OCI-LY3 (cell line): ENCODE measurements at regions not wholly inside any gene's neighbourhood (a gene's known extent, or its start where the extent isn't known, plus 50 kb on each side); places are given as distances from the start of the nearest gene placed in this dataset.

ENCODE experiments used
- H2AFZ ChIP-seq: fragments of 200-600, 300-600 bp; shearing (Covaris generic); 2 replicates; pipeline ENCODE4 v1.6.0; 2014; ENCODE audit warnings: antibody characterized with exemption, low read depth, low read length
- H3K27ac ChIP-seq: fragments of 200-600, 300-600 bp; sonication (generic); 2 replicates; pipeline ENCODE4 v1.5.1; 2014; ENCODE audit warnings: mild to moderate bottlenecking, low read length, moderate library complexity, mixed read lengths
- H3K27me3 ChIP-seq: fragments of 200-600, 300-600 bp; sonication (generic); 2 replicates; pipeline ENCODE4 v1.6.1; 2014; ENCODE audit warnings: low read depth, low read length, mixed read lengths
- H3K36me3 ChIP-seq: fragments of 200-600, 300-600 bp; sonication (generic); replicated peaks from 2 replicates; pipeline ENCODE3; 2014; ENCODE audit warnings: low read depth, low read length, mixed read lengths
- H3K4me1 ChIP-seq: fragments of 300-600, 200-600 bp; sonication (generic); 2 replicates; pipeline ENCODE4 v1.6.1; 2014; ENCODE audit warnings: low read length, mixed read lengths
- H3K4me2 ChIP-seq: fragments of 200-600, 300-600 bp; sonication (generic); 2 replicates; pipeline ENCODE4 v1.6.1; 2014; ENCODE audit warnings: low read length, mixed read lengths
- H3K4me3 ChIP-seq: fragments of 300-600, 200-600 bp; sonication (generic); 2 replicates; pipeline ENCODE4 v1.5.1; 2014; ENCODE audit warnings: antibody characterized with exemption, mild to moderate bottlenecking, low read length, moderate library complexity
- H3K79me2 ChIP-seq: fragments of 300-600, 200-600 bp; shearing (Covaris generic); 2 replicates; pipeline ENCODE4 v1.6.1; 2014; ENCODE audit warnings: mild to moderate bottlenecking, low read length, mixed read lengths
- H3K9ac ChIP-seq: fragments of 300-600, 200-600 bp; shearing (Covaris generic); 2 replicates; pipeline ENCODE4 v1.6.0; 2014; ENCODE audit warnings: mild to moderate bottlenecking, low read length, moderate library complexity
- H3K9me3 ChIP-seq: fragments of 200-600, 300-600 bp; shearing (Covaris generic); 2 replicates; pipeline ENCODE4 v1.6.1; 2014; ENCODE audit warnings: low read length, mixed read lengths; ENCODE audit not compliant: insufficient read depth
- H4K20me1 ChIP-seq: fragments of 200-600, 300-600 bp; sonication (generic); 2 replicates; pipeline ENCODE4 v1.6.1; 2016; ENCODE audit warnings: low read length, mixed read lengths; ENCODE audit not compliant: insufficient read depth
- EZH2phosphoT487 ChIP-seq: fragments of 200-600 bp; shearing (Covaris generic); IDR thresholded peaks from 2 replicates; pipeline ENCODE4 v1.6.1; 2018; ENCODE audit warnings: antibody characterized with exemption, mixed run types, low read depth
- TF ChIP-seq, protein P1 (sequence below): fragments of 200-600, 300-600 bp; sonication (generic); IDR thresholded peaks from 2 replicates; pipeline ENCODE4 v1.5.1; 2014; ENCODE audit warnings: antibody characterized with exemption, low read length, low read depth

DNA sequence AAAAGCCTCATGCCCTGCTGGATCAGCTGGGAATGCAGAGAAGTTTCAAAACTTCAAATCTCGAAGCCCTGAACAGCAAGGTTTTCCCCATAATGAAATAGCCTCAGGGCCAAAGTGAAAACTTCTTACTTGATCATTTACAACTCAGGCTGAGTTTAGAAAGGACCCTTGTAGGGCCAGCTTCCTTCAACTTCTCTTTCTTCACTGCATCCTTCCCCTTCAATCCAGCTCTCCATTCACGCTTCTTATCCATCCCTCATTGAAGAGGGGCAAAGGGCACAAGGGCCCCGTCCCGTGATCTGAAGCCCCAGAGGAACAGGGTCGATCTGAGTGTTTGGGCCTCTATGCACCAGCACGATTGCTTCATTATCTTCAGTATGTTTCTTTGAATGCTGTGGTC is 392.2 kb upstream of the CELF2 start:
- H2AFZ ChIP-seq, result no peak overlapping the region
- no peak for TF ChIP-seq EZH2phosphoT487
- TF ChIP-seq, protein P1, sequence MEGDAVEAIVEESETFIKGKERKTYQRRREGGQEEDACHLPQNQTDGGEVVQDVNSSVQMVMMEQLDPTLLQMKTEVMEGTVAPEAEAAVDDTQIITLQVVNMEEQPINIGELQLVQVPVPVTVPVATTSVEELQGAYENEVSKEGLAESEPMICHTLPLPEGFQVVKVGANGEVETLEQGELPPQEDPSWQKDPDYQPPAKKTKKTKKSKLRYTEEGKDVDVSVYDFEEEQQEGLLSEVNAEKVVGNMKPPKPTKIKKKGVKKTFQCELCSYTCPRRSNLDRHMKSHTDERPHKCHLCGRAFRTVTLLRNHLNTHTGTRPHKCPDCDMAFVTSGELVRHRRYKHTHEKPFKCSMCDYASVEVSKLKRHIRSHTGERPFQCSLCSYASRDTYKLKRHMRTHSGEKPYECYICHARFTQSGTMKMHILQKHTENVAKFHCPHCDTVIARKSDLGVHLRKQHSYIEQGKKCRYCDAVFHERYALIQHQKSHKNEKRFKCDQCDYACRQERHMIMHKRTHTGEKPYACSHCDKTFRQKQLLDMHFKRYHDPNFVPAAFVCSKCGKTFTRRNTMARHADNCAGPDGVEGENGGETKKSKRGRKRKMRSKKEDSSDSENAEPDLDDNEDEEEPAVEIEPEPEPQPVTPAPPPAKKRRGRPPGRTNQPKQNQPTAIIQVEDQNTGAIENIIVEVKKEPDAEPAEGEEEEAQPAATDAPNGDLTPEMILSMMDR, result no peak
- no peak overlapping the region for H3K4me2 ChIP-seq

GRCh38 chr10:10626734-10627133 is 390.9 kb upstream of the CELF2 start:
- H3K36me3 ChIP-seq, result no peaks in the 10 kb centered on the region
- H3K9ac ChIP-seq, result no peak overlapping the region
- TF ChIP-seq EZH2phosphoT487, result no peak
- TF ChIP-seq, protein P1, result no peak

More for the DNA sequence above, 392.2 kb upstream of the CELF2 start:
- no peaks in the 10 kb centered on the region for H3K27me3 ChIP-seq
- no peaks in the 10 kb centered on the region for H3K4me1 ChIP-seq
- no peak overlapping the region for H3K27ac ChIP-seq
- no peak overlapping the region for H3K4me3 ChIP-seq
- H3K9ac ChIP-seq, result no peak overlapping the region
- no peaks in the 10 kb centered on the region for H4K20me1 ChIP-seq
- no peaks in the 10 kb centered on the region for H3K36me3 ChIP-seq
- H3K9me3 ChIP-seq, result no peaks in the 10 kb centered on the region
- no peaks in the 10 kb centered on the region for H3K79me2 ChIP-seq

GRCh38 chr10:10627414-10627813 is 390.3 kb upstream of the CELF2 start:
- no peak overlapping the region for H3K27ac ChIP-seq
- H3K27me3 ChIP-seq, result no peaks in the 10 kb centered on the region
- no peaks in the 10 kb centered on the region for H3K36me3 ChIP-seq
- no peak overlapping the region for H3K9ac ChIP-seq
- H2AFZ ChIP-seq, result no peak overlapping the region
- H3K9me3 ChIP-seq, result no peaks in the 10 kb centered on the region
- no peaks in the 10 kb centered on the region for H3K79me2 ChIP-seq
- H3K4me3 ChIP-seq, result no peak overlapping the region
- no peak overlapping the region for H3K4me2 ChIP-seq
- H3K4me1 ChIP-seq, result no peaks in the 10 kb centered on the region
- no peaks in the 10 kb centered on the region for H4K20me1 ChIP-seq
- TF ChIP-seq, protein P1, result no peak
- TF ChIP-seq EZH2phosphoT487, result no peak

More at GRCh38 chr10:10626734-10627133, 390.9 kb upstream of the CELF2 start:
- Histone ChIP-seq H3K9me3 (no peaks in the 10 kb centered on the region), H3K4me2 (no peak overlapping the region), H3K79me2 (no peaks in the 10 kb centered on the region), H2AFZ (no peak overlapping the region), H3K4me3 (no peak overlapping the region), H3K4me1 (no peaks in the 10 kb centered on the region), H3K27ac (no peak overlapping the region), H4K20me1 (no peaks in the 10 kb centered on the region), H3K27me3 (no peaks in the 10 kb centered on the region)

DNA sequence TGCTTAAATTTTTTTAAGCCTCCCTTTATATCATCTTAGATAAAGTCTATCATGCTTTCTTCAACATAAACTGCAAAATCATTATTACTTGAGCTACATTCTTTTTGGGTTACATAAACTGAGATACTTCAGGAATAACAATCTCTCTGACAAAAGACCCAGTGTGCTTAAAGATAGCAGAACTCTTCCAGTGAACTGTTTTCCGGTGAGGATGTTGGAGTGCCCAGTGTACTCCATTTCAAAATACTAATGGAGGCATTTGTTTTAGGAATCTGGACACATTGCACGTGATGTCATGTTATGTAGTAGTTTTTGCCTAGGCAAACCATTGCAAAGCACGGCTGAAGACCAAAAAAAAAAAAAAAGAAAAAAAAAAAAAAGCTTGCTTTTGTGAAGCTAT is 388.2 kb upstream of the CELF2 start:
- H3K9ac ChIP-seq, result no peak overlapping the region

More for the DNA sequence above, 388.2 kb upstream of the CELF2 start:
- TF ChIP-seq EZH2phosphoT487, result no peak
- TF ChIP-seq, protein P1, result no peak
- H3K79me2 ChIP-seq, result no peaks in the 10 kb centered on the region
- H3K4me1 ChIP-seq, result no peaks in the 10 kb centered on the region
- no peaks in the 10 kb centered on the region for H3K27me3 ChIP-seq
- no peak overlapping the region for H2AFZ ChIP-seq
- no peaks in the 10 kb centered on the region for H3K36me3 ChIP-seq
- no peak overlapping the region for H3K4me3 ChIP-seq
- no peaks in the 10 kb centered on the region for H4K20me1 ChIP-seq
- no peak overlapping the region for H3K4me2 ChIP-seq
- H3K27ac ChIP-seq, result no peak overlapping the region
- H3K9me3 ChIP-seq, result no peaks in the 10 kb centered on the region
